ENCODE measurements at regions not wholly inside any gene's neighbourhood (a gene's known extent, or its start where the extent isn't known, plus 50 kb on each side); places are given as distances from the start of the nearest gene placed in this dataset.
"Not testable (repeated sequence)": the region's sequence is repeated elsewhere in the genome, so short reads cannot be mapped to it uniquely, and the experiment has no call there.

DNA sequence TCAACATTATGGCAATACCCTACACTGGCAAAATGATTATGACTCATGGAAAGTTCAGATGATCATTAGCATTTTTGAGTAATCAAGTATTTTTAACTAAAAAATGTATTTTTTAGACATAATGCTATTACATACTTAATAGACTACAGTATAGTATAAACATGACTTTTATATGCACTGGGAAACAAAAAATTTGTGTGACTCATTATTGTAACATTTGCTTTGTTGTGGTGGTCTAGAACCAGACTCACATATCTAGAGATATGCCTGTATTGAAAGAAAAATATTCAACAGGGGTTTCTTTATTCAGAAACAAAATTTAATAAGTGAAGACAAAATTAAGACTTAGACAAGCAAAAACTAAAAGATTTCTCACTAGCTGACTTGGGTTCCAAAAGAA, 385.3 kb upstream of the RIOK2 start:
- Histone ChIP-seq H3K27ac (replicated peaks in 1 of 4) (no peak overlapping the region), H3K36me3 (no peaks in the 10 kb centered on the region), H3K27me3 (no peaks in the 10 kb centered on the region), H3K4me1 (no peaks in the 10 kb centered on the region), H3K9me3 (peaks cover 0 to 28% (median 3%) of the 10 kb centered on the region in 4 donors), H3K4me3 (no peak overlapping the region)
- intact Hi-C loops (cut with DNase I), result no loop called here
- TF ChIP-seq, protein P1, sequence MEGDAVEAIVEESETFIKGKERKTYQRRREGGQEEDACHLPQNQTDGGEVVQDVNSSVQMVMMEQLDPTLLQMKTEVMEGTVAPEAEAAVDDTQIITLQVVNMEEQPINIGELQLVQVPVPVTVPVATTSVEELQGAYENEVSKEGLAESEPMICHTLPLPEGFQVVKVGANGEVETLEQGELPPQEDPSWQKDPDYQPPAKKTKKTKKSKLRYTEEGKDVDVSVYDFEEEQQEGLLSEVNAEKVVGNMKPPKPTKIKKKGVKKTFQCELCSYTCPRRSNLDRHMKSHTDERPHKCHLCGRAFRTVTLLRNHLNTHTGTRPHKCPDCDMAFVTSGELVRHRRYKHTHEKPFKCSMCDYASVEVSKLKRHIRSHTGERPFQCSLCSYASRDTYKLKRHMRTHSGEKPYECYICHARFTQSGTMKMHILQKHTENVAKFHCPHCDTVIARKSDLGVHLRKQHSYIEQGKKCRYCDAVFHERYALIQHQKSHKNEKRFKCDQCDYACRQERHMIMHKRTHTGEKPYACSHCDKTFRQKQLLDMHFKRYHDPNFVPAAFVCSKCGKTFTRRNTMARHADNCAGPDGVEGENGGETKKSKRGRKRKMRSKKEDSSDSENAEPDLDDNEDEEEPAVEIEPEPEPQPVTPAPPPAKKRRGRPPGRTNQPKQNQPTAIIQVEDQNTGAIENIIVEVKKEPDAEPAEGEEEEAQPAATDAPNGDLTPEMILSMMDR (IDR thresholded peaks at IDR 0.05), result no peak
- TF ChIP-seq EP300 (IDR thresholded peaks at IDR 0.05) (no peak), POLR2AphosphoS5 (IDR thresholded peaks at IDR 0.05) (no peak), POLR2A (IDR thresholded peaks at IDR 0.05; ENCODE audit: low read depth) (no peak)
- no peak for DNase-seq (ENCODE audit: extremely low spot score)

DNA sequence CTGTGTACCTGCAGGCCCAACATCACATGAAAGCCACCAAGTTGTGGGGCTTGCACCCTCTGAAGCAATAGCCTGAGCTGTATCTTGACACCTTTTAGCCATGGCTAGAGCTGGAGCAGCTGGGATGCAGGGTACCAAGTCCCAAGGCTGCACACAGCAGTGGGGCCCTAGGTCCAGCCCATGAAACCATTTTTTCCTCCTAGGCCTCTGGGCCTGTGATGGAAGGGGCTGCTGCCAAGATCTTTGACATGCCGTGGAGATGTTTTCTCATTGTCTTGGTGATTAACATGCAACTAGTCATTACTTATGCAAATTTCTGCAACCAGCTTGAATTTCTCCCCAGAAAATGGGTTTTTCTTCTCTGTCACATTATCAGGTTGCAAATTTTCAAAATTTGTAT, 387.2 kb upstream of the RIOK2 start:
- no peaks in the 10 kb centered on the region for H3K4me1 ChIP-seq
- H3K36me3 ChIP-seq, result no peaks in the 10 kb centered on the region
- no peak for DNase-seq (ENCODE audit: extremely low spot score)
- no peak overlapping the region for H3K4me3 ChIP-seq
- no peak overlapping the region for H3K27ac ChIP-seq (replicated peaks in 1 of 4)
- peaks cover 0 to 28% (median 3%) of the 10 kb centered on the region in 4 donors for H3K9me3 ChIP-seq
- intact Hi-C loops (cut with DNase I), result no loop called here
- H3K27me3 ChIP-seq, result no peaks in the 10 kb centered on the region
- 100% methylated on average over 1 of the region's 1 CpG for WGBS
- TF ChIP-seq POLR2AphosphoS5 (IDR thresholded peaks at IDR 0.05) (no peak), POLR2A (IDR thresholded peaks at IDR 0.05; ENCODE audit: low read depth) (no peak), EP300 (IDR thresholded peaks at IDR 0.05) (no peak)
- TF ChIP-seq, protein P1 (IDR thresholded peaks at IDR 0.05), result no peak

DNA sequence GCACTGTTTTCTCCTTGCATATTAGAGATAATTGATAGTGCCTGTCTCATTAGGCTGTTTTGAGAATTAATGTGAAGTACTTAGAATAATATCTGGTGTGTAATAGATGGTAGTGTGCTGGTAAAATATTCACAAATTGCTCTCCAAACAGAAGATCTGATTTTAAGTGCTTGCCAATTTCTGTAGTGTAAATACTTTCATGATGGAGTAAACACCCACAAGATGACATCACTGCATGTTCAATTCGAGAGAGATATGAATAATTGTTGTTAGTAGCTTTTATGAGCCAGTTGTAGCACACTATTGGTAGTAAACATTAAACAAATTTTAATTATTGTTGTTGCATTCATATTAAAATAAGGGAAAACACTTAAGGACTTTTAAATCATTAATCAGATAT, 392.3 kb upstream of the RIOK2 start:
- peaks cover 0 to 7% (median 0%) of the 10 kb centered on the region in 4 donors for H3K9me3 ChIP-seq
- WGBS, result 74% methylated on average over 1 of the region's 1 CpG
- intact Hi-C loops (cut with DNase I), result no loop called here
- DNase-seq (ENCODE audit: extremely low spot score), result no peak
- H3K4me3 ChIP-seq, result no peak overlapping the region
- H3K36me3 ChIP-seq, result no peaks in the 10 kb centered on the region
- peaks cover 0 to 11% (median 5%) of the 10 kb centered on the region in 4 donors for H3K4me1 ChIP-seq
- no peaks in the 10 kb centered on the region for H3K27me3 ChIP-seq
- TF ChIP-seq, protein P1 (IDR thresholded peaks at IDR 0.05), result no peak
- no peak for TF ChIP-seq EP300 (IDR thresholded peaks at IDR 0.05)
- TF ChIP-seq POLR2A (IDR thresholded peaks at IDR 0.05; ENCODE audit: low read depth), result no peak
- TF ChIP-seq POLR2AphosphoS5 (IDR thresholded peaks at IDR 0.05), result no peak
- no peak overlapping the region for H3K27ac ChIP-seq (replicated peaks in 1 of 4)

DNA sequence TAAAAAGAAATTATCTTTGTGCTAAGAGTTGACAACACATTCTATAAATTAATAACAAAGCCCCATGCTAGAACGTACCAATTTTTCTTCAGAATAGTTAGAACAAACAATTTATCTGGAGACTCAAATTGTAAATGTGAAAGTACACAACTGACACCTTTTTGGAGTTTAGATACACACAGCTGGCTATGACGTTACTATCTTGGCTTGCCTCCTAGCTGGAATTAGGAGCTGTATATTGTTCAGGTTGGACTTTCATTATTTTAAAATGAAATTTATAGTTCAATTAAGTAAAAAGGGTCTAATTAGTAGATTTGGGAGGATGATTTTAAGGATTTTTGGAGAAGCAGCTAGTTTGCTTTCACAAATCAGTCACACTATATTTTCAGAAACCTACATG, 393.9 kb upstream of the RIOK2 start:
- Histone ChIP-seq H3K9me3 (no peaks in the 10 kb centered on the region), H3K4me1 (peaks cover 0 to 11% (median 5%) of the 10 kb centered on the region in 4 donors), H3K27me3 (no peaks in the 10 kb centered on the region), H3K36me3 (no peaks in the 10 kb centered on the region), H3K4me3 (no peak overlapping the region), H3K27ac (replicated peaks in 1 of 4) (no peak overlapping the region)
- 22% methylated on average over 2 of the region's 2 CpGs for WGBS
- TF ChIP-seq POLR2A (IDR thresholded peaks at IDR 0.05; ENCODE audit: low read depth) (no peak), POLR2AphosphoS5 (IDR thresholded peaks at IDR 0.05) (no peak), EP300 (IDR thresholded peaks at IDR 0.05) (no peak)
- TF ChIP-seq, protein P1 (IDR thresholded peaks at IDR 0.05), result no peak
- intact Hi-C loops (cut with DNase I), result no loop called here
- no peak for DNase-seq (ENCODE audit: extremely low spot score)

DNA sequence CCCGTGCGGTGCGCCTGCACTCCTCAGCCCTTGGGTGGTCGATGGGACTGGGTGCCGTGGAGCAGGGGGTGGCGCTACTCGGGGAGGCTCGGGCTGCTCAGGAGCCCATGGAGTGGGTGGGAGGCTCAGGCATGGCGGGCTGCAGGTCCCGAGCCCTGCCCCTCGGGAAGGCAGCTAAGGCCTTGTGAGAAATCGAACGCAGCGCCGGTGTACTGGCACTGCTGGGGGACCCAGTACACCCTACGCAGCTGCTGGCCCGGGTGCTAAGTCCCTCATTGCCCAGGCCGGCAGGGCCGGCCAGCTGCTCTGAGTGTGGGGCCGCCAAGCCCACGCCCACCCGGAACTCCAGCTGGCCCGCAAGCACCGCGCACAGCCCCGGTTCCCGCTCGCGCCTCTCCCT, 396.9 kb upstream of the RIOK2 start:
- H3K9me3 ChIP-seq; H3K27ac ChIP-seq (replicated peaks in 1 of 4); intact Hi-C loops (cut with DNase I); H3K4me3 ChIP-seq; H3K36me3 ChIP-seq; H3K27me3 ChIP-seq; DNase-seq (ENCODE audit: extremely low spot score): not testable (repeated sequence)
- WGBS, result 95% methylated on average over 8 of the region's 29 CpGs
- H3K4me1 ChIP-seq, result peaks cover 0 to 11% (median 5%) of the 10 kb centered on the region in 4 donors
